ENCODE measurements at regions not wholly inside any gene's neighbourhood (a gene's known extent, or its start where the extent isn't known, plus 50 kb on each side); places are given as distances from the start of the nearest gene placed in this dataset.

GRCh38 chr1:157419845-157420542 is 132.3 kb downstream of the FCRL5 start:
- TF ChIP-seq CTCF (conservative IDR thresholded peaks at IDR 0.05): no peak
- TF ChIP-seq EZH2 (IDR thresholded peaks at IDR 0.05; ENCODE audit: low read depth): no peak

Measured in PC-9 (cell line).